Mesendoderm (in vitro differentiated cells): ENCODE measurements at regions not wholly inside any gene's neighbourhood (a gene's known extent, or its start where the extent isn't known, plus 50 kb on each side); places are given as distances from the start of the nearest gene placed in this dataset.

ENCODE experiments used
- DNase-seq: peaks from one replicate; pipeline ENCODE4 v3.0.0; 2013
- H2AK5ac ChIP-seq: 2 replicates; pipeline ENCODE4 v1.6.1; 2013; ENCODE audit warnings: low read length, inconsistent platforms
- H2BK120ac ChIP-seq: 2 replicates; pipeline ENCODE4 v1.6.1; 2013; ENCODE audit warnings: low read depth, mild to moderate bottlenecking, low read length, moderate library complexity, mixed read lengths
- H2BK15ac ChIP-seq: replicated peaks from 2 replicates; pipeline ENCODE4 v1.6.1; 2013; ENCODE audit warnings: low read depth, mild to moderate bottlenecking, moderate library complexity
- H2BK5ac ChIP-seq: 2 replicates; pipeline ENCODE4 v1.6.1; 2013; ENCODE audit warnings: low read length, inconsistent platforms
- H3K18ac ChIP-seq: 2 replicates; pipeline ENCODE4 v1.6.1; 2013; ENCODE audit warnings: mild to moderate bottlenecking, low read length, mixed read lengths
- H3K23ac ChIP-seq: one replicate; pipeline ENCODE4 v1.6.1; 2013; ENCODE audit warnings: low read length
- H3K27ac ChIP-seq: 2 replicates; pipeline ENCODE4 v1.5.1; 2013; ENCODE audit warnings: low read depth, mild to moderate bottlenecking, inconsistent platforms, low read length, moderate library complexity
- H3K27me3 ChIP-seq: 2 replicates; pipeline ENCODE4 v1.6.1; 2013; ENCODE audit warnings: low read length, control low read depth, mild to moderate bottlenecking, inconsistent platforms; ENCODE audit not compliant: insufficient read depth, poor library complexity
- H3K36me3 ChIP-seq: 2 replicates; pipeline ENCODE4 v1.6.1; 2013; ENCODE audit warnings: low read length, inconsistent platforms; ENCODE audit not compliant: control insufficient read depth, insufficient read depth
- H3K4ac ChIP-seq: one replicate; pipeline ENCODE4 v1.6.1; 2013; ENCODE audit warnings: low read depth, mild to moderate bottlenecking, low read length, moderate library complexity
- H3K4me1 ChIP-seq: 2 replicates; pipeline ENCODE4 v1.6.1; 2013; ENCODE audit warnings: low read depth, low read length, inconsistent platforms; ENCODE audit not compliant: control insufficient read depth
- H3K4me2 ChIP-seq: 2 replicates; pipeline ENCODE4 v1.6.1; 2013; ENCODE audit warnings: low read length
- H3K4me3 ChIP-seq: 2 replicates; pipeline ENCODE4 v1.5.1; 2013; ENCODE audit warnings: mild to moderate bottlenecking, low read length
- H3K56ac ChIP-seq: one replicate; pipeline ENCODE4 v1.6.1; 2013; ENCODE audit warnings: low read length
- H3K79me1 ChIP-seq: 2 replicates; pipeline ENCODE4 v1.6.1; 2013; ENCODE audit warnings: low read length, inconsistent platforms
- H3K79me2 ChIP-seq: 2 replicates; pipeline ENCODE4 v1.6.1; 2013; ENCODE audit warnings: mild to moderate bottlenecking, low read length; ENCODE audit not compliant: control insufficient read depth, insufficient read depth
- H3K9ac ChIP-seq: 2 replicates; pipeline ENCODE4 v1.6.1; 2013; ENCODE audit warnings: low read length, inconsistent platforms
- H4K5ac ChIP-seq: one replicate; pipeline ENCODE4 v1.6.1; 2013; ENCODE audit warnings: low read length
- H4K8ac ChIP-seq: one replicate; pipeline ENCODE4 v1.6.1; 2013; ENCODE audit warnings: low read depth, mild to moderate bottlenecking, control low read depth, low read length, moderate library complexity
- WGBS: extraction: QIAGEN DNeasy Blood & Tissue Kit; methylation state at CpG from one replicate; pipeline ENCODE4 v1.1.7; 2013; ENCODE audit warnings: low lambda C conversion rate, missing lambda C conversion rate; ENCODE audit not compliant: insufficient coverage; ENCODE audit errors: extremely low coverage; 5-methylcytosine and 5-hydroxymethylcytosine counted together

DNA sequence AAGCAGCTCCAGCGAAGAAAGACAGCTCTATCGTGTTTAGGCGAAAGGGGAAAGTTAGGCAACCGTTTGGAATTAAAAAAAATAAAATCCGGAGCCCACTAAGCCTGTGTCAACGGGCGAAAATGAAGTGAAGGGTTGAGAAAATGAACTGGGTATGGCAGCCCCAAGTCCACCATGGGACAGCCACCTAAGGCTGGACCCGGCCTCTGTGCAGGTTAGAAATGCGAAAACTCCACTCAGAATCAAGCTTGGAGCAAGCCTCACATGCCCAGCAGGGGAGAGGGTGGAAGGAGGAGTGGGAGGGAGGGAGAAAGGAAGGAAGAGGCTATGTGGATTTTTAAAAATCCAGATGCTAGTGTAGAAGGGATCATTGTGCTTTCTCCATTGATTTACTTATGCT, 101.2 kb downstream of the IRS2 start:
- H2BK120ac ChIP-seq, result no peak overlapping the region
- no peak overlapping the region for H3K18ac ChIP-seq
- no peak overlapping the region for H3K9ac ChIP-seq
- H3K79me1 ChIP-seq, result no peaks in the 10 kb centered on the region
- H3K27ac ChIP-seq, result no peak overlapping the region
- H3K4me3 ChIP-seq, result no peak overlapping the region
- H3K56ac ChIP-seq, result no peak overlapping the region
- no peak overlapping the region for H4K8ac ChIP-seq
- no CpG with 5 or more reads among the region's 9 CpGs for WGBS
- DNase-seq, result no peak
- no peaks in the 10 kb centered on the region for H3K36me3 ChIP-seq
- no peak overlapping the region for H2AK5ac ChIP-seq
- H2BK15ac ChIP-seq, result no peak overlapping the region
- no peaks in the 10 kb centered on the region for H3K4me1 ChIP-seq
- H4K5ac ChIP-seq, result no peak overlapping the region
- H3K27me3 ChIP-seq, result no peaks in the 10 kb centered on the region
- no peak overlapping the region for H3K4ac ChIP-seq
- no peak overlapping the region for H3K4me2 ChIP-seq
- H3K79me2 ChIP-seq, result no peaks in the 10 kb centered on the region
- H2BK5ac ChIP-seq, result no peak overlapping the region
- no peak overlapping the region for H3K23ac ChIP-seq

DNA sequence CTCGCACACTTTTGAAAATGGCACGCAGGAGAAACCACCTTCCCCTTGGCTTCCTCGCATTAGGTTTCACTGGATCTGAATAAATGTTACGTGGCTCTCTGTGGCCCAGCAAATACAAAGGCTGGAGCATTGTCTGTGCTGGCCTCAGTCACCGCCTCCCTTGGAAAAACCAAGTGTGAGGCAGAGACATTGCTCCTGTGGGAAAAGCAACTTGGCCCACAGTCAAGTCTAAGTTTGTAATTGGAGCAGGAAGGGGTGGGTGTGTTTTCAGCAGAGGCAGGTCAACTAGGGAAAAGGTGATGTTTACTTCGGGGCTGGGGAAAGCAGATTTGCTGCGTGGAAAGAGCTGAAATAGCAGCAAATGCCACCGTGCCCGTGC, 101.6 kb downstream of the IRS2 start:
- no peak overlapping the region for H3K27ac ChIP-seq
- no peak overlapping the region for H4K5ac ChIP-seq
- H3K36me3 ChIP-seq, result no peaks in the 10 kb centered on the region
- no peak overlapping the region for H3K9ac ChIP-seq
- H2AK5ac ChIP-seq, result no peak overlapping the region
- H3K4ac ChIP-seq, result no peak overlapping the region
- no peaks in the 10 kb centered on the region for H3K27me3 ChIP-seq
- no peak overlapping the region for H3K18ac ChIP-seq
- no CpG with 5 or more reads among the region's 9 CpGs for WGBS
- no peak overlapping the region for H3K4me2 ChIP-seq
- no peaks in the 10 kb centered on the region for H3K4me1 ChIP-seq
- no peak overlapping the region for H3K56ac ChIP-seq
- H2BK5ac ChIP-seq, result no peak overlapping the region
- no peaks in the 10 kb centered on the region for H3K79me2 ChIP-seq
- H2BK120ac ChIP-seq, result no peak overlapping the region
- H4K8ac ChIP-seq, result no peak overlapping the region
- no peak overlapping the region for H2BK15ac ChIP-seq
- DNase-seq, result no peak
- no peaks in the 10 kb centered on the region for H3K79me1 ChIP-seq
- no peak overlapping the region for H3K4me3 ChIP-seq
- no peak overlapping the region for H3K23ac ChIP-seq

DNA sequence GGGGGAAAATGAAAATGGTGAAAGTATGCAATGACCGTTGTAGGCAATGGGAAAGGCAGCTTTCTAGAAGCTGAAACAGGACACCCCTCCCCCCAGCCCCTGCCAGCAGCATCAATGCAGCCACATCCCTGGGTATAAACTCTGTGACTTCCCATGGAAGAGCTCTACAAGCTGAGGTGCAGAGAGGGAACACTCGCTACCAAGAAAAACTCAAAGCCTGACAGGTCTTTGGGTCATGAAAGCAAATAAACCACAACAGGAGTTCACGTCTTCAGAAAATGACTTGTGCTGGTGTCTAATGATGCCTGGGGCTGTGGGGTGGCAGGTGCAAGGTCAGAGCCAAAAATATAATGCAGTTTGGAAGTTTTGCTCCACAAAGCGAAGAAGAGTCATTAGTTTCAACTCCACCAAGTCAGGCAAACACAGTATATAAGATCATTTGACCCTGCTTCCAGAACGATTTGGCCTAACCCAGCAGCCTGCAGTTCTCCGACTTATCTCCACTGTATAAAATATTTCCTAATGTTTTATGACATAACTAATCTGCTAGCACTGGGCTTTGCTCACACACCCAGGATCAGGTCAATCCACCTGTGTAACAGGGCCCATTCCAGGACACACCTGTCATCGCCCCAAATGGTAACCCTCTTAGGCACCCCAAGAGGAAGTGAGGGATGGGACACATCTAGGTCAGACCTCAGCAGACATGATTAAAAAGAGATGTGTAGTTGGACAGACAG, 102.1 kb downstream of the IRS2 start:
- DNase-seq, result no peak
- Histone ChIP-seq H2BK15ac (no peak overlapping the region), H4K8ac (no peak overlapping the region), H3K4me3 (no peak overlapping the region), H2BK120ac (no peak overlapping the region), H3K9ac (no peak overlapping the region), H3K23ac (no peak overlapping the region), H3K79me2 (no peaks in the 10 kb centered on the region), H3K79me1 (no peaks in the 10 kb centered on the region), H3K56ac (no peak overlapping the region), H3K27me3 (no peaks in the 10 kb centered on the region), H2AK5ac (no peak overlapping the region), H3K27ac (no peak overlapping the region), H3K4me1 (no peaks in the 10 kb centered on the region), H3K4me2 (no peak overlapping the region), H2BK5ac (no peak overlapping the region), H4K5ac (no peak overlapping the region), H3K36me3 (no peaks in the 10 kb centered on the region), H3K4ac (no peak overlapping the region), H3K18ac (no peak overlapping the region)
- WGBS, result no CpG with 5 or more reads among the region's 7 CpGs

DNA sequence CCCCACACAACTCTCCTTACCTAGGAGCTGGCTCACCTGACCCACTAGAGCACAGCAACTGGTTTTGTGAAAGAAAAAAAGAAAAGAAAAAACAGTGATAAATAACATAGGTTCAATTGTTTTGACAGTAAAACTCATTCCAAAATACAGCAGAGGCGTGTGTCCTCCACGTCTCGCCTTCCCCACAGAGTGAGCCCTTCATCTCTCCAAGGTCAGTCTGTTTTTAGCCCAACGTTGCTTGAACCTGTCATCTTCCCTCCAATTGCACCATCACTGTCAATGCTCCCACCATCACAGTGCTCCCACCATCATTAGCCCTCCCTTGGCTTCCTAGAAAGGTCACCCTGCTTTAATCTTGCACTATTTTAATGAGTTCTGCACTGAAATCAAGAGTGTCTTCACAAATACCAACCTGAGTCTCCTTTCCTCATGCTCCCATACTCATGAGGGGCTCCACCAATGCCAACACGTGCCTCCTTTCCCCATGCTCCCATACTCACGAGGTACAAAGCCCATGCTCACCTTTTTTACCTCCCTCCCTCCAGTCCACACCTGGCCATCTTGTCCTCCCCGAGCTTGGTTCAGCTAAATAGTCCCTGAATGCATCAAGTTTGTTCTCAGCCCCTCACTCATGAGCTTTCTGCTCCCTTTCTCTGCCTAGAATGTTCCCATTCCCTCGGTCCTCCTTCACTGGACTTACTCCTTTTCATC, 103.7 kb downstream of the IRS2 start:
- Histone ChIP-seq H4K5ac (no peak overlapping the region), H3K27ac (no peak overlapping the region), H3K79me1 (no peaks in the 10 kb centered on the region), H2BK120ac (no peak overlapping the region), H2BK5ac (no peak overlapping the region), H4K8ac (no peak overlapping the region), H3K36me3 (no peaks in the 10 kb centered on the region), H3K4ac (no peak overlapping the region), H3K79me2 (no peaks in the 10 kb centered on the region), H2BK15ac (no peak overlapping the region), H3K27me3 (no peaks in the 10 kb centered on the region), H3K4me1 (no peaks in the 10 kb centered on the region), H3K18ac (no peak overlapping the region), H3K23ac (no peak overlapping the region), H3K56ac (no peak overlapping the region), H2AK5ac (no peak overlapping the region), H3K4me2 (no peak overlapping the region), H3K9ac (no peak overlapping the region), H3K4me3 (no peak overlapping the region)
- no CpG with 5 or more reads among the region's 8 CpGs for WGBS
- no peak for DNase-seq

DNA sequence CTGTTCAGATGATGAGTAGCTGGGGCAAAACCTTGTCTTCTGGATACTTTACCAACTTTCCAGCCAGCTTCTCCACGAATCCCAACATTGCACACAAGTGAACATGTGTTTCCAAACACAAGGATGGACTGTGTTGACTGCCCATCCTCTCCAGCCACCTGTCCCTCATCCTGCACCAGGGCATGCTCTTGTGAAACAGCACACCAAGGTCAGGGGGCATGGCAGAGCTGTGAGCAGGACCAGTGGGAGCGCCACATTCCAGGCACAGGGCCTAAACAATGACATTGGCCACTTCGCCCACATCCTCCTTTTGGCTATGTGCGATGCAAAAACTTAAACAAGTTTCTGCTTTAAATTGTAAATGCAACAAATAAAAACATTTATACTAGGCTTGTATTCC, 105.5 kb downstream of the IRS2 start:
- Histone ChIP-seq H3K23ac (no peak overlapping the region), H3K79me2 (no peaks in the 10 kb centered on the region), H3K79me1 (no peaks in the 10 kb centered on the region), H3K56ac (no peak overlapping the region), H2BK5ac (no peak overlapping the region), H3K4me1 (no peaks in the 10 kb centered on the region), H3K27ac (no peak overlapping the region), H3K9ac (no peak overlapping the region), H3K4me2 (no peak overlapping the region), H2AK5ac (no peak overlapping the region), H3K4me3 (no peak overlapping the region), H4K5ac (no peak overlapping the region), H2BK120ac (no peak overlapping the region), H3K27me3 (no peaks in the 10 kb centered on the region), H2BK15ac (no peak overlapping the region), H4K8ac (no peak overlapping the region), H3K18ac (no peak overlapping the region), H3K4ac (no peak overlapping the region), H3K36me3 (no peaks in the 10 kb centered on the region)
- WGBS, result no CpG with 5 or more reads among the region's 4 CpGs
- no peak for DNase-seq
